OCI-LY3 (cell line): ENCODE measurements at regions not wholly inside any gene's neighbourhood (a gene's known extent, or its start where the extent isn't known, plus 50 kb on each side); places are given as distances from the start of the nearest gene placed in this dataset.

ENCODE experiments used
- H2AFZ ChIP-seq: fragments of 200-600, 300-600 bp; shearing (Covaris generic); 2 replicates; pipeline ENCODE4 v1.6.0; 2014; ENCODE audit warnings: antibody characterized with exemption, low read depth, low read length
- H3K27ac ChIP-seq: fragments of 200-600, 300-600 bp; sonication (generic); 2 replicates; pipeline ENCODE4 v1.5.1; 2014; ENCODE audit warnings: mild to moderate bottlenecking, low read length, moderate library complexity, mixed read lengths
- H3K27me3 ChIP-seq: fragments of 200-600, 300-600 bp; sonication (generic); 2 replicates; pipeline ENCODE4 v1.6.1; 2014; ENCODE audit warnings: low read depth, low read length, mixed read lengths
- H3K36me3 ChIP-seq: fragments of 200-600, 300-600 bp; sonication (generic); replicated peaks from 2 replicates; pipeline ENCODE3; 2014; ENCODE audit warnings: low read depth, low read length, mixed read lengths
- H3K4me1 ChIP-seq: fragments of 300-600, 200-600 bp; sonication (generic); 2 replicates; pipeline ENCODE4 v1.6.1; 2014; ENCODE audit warnings: low read length, mixed read lengths
- H3K4me2 ChIP-seq: fragments of 200-600, 300-600 bp; sonication (generic); 2 replicates; pipeline ENCODE4 v1.6.1; 2014; ENCODE audit warnings: low read length, mixed read lengths
- H3K4me3 ChIP-seq: fragments of 300-600, 200-600 bp; sonication (generic); 2 replicates; pipeline ENCODE4 v1.5.1; 2014; ENCODE audit warnings: antibody characterized with exemption, mild to moderate bottlenecking, low read length, moderate library complexity
- H3K79me2 ChIP-seq: fragments of 300-600, 200-600 bp; shearing (Covaris generic); 2 replicates; pipeline ENCODE4 v1.6.1; 2014; ENCODE audit warnings: mild to moderate bottlenecking, low read length, mixed read lengths
- H3K9ac ChIP-seq: fragments of 300-600, 200-600 bp; shearing (Covaris generic); 2 replicates; pipeline ENCODE4 v1.6.0; 2014; ENCODE audit warnings: mild to moderate bottlenecking, low read length, moderate library complexity
- H3K9me3 ChIP-seq: fragments of 200-600, 300-600 bp; shearing (Covaris generic); 2 replicates; pipeline ENCODE4 v1.6.1; 2014; ENCODE audit warnings: low read length, mixed read lengths; ENCODE audit not compliant: insufficient read depth
- H4K20me1 ChIP-seq: fragments of 200-600, 300-600 bp; sonication (generic); 2 replicates; pipeline ENCODE4 v1.6.1; 2016; ENCODE audit warnings: low read length, mixed read lengths; ENCODE audit not compliant: insufficient read depth
- CTCF ChIP-seq: fragments of 200-600, 300-600 bp; sonication (generic); IDR thresholded peaks from 2 replicates; pipeline ENCODE4 v1.5.1; 2014; ENCODE audit warnings: antibody characterized with exemption, low read length, low read depth
- EZH2phosphoT487 ChIP-seq: fragments of 200-600 bp; shearing (Covaris generic); IDR thresholded peaks from 2 replicates; pipeline ENCODE4 v1.6.1; 2018; ENCODE audit warnings: antibody characterized with exemption, mixed run types, low read depth

- Histone ChIP-seq H3K27me3 (no peaks in the 10 kb centered on the region), H3K79me2 (no peaks in the 10 kb centered on the region), H3K9ac (no peak overlapping the region), H3K4me3 (no peak overlapping the region), H3K4me2 (no peak overlapping the region), H2AFZ (no peak overlapping the region), H3K4me1 (peaks cover 11% of the 10 kb centered on the region), H4K20me1 (no peaks in the 10 kb centered on the region), H3K36me3 (no peaks in the 10 kb centered on the region), H3K9me3 (no peaks in the 10 kb centered on the region), H3K27ac (no peak overlapping the region)
- TF ChIP-seq CTCF (no peak), EZH2phosphoT487 (no peak)
Observed at GRCh38 chr2:19732255-19732654, 169.5 kb downstream of the TTC32 start.

- H3K4me1 ChIP-seq: peaks cover 11% of the 10 kb centered on the region
- TF ChIP-seq CTCF: no peak
- TF ChIP-seq EZH2phosphoT487: no peak
- no peaks in the 10 kb centered on the region for H3K36me3 ChIP-seq
- no peak overlapping the region for H2AFZ ChIP-seq
- H3K9me3 ChIP-seq: no peaks in the 10 kb centered on the region
- no peak overlapping the region for H3K4me3 ChIP-seq
- no peak overlapping the region for H3K9ac ChIP-seq
- H3K79me2 ChIP-seq: no peaks in the 10 kb centered on the region
- no peaks in the 10 kb centered on the region for H3K27me3 ChIP-seq
- no peak overlapping the region for H3K27ac ChIP-seq
- H4K20me1 ChIP-seq: no peaks in the 10 kb centered on the region
- H3K4me2 ChIP-seq: no peak overlapping the region
Observed at GRCh38 chr2:19731515-19731914, 170.3 kb downstream of the TTC32 start.

GRCh38 chr2:19731037-19731436 lies 170.7 kb downstream of the TTC32 start:
- no peaks in the 10 kb centered on the region for H3K36me3 ChIP-seq
- no peak overlapping the region for H3K9ac ChIP-seq
- H3K79me2 ChIP-seq: no peaks in the 10 kb centered on the region
- no peak overlapping the region for H3K4me3 ChIP-seq
- H3K4me1 ChIP-seq: peaks cover 11% of the 10 kb centered on the region
- H3K9me3 ChIP-seq: no peaks in the 10 kb centered on the region
- no peaks in the 10 kb centered on the region for H4K20me1 ChIP-seq
- H2AFZ ChIP-seq: no peak overlapping the region
- H3K27me3 ChIP-seq: no peaks in the 10 kb centered on the region
- TF ChIP-seq EZH2phosphoT487 (no peak), CTCF (no peak)
- no peak overlapping the region for H3K4me2 ChIP-seq
- no peak overlapping the region for H3K27ac ChIP-seq

GRCh38 chr2:19728125-19728524 lies 173.7 kb downstream of the TTC32 start:
- Histone ChIP-seq H4K20me1 (no peaks in the 10 kb centered on the region), H3K4me2 (no peak overlapping the region), H2AFZ (no peak overlapping the region), H3K79me2 (no peaks in the 10 kb centered on the region), H3K9me3 (no peaks in the 10 kb centered on the region), H3K4me1 (peaks cover 11% of the 10 kb centered on the region), H3K9ac (no peak overlapping the region), H3K27ac (no peak overlapping the region), H3K36me3 (no peaks in the 10 kb centered on the region), H3K4me3 (no peak overlapping the region), H3K27me3 (no peaks in the 10 kb centered on the region)
- TF ChIP-seq CTCF (no peak), EZH2phosphoT487 (no peak)
